NCI-H2029 treated with DMSO at 0.1 percent for 48 hours (cell line): ENCODE measurements at regions not wholly inside any gene's neighbourhood (a gene's known extent, or its start where the extent isn't known, plus 50 kb on each side); places are given as distances from the start of the nearest gene placed in this dataset.

Experiments
- DNase-seq: peaks from one replicate; lab custom pipeline; 2025; lab: John Stamatoyannopoulos, UW

GRCh38 chr10:62870866-62871265 is 54.7 kb upstream of the EGR2 start:
- DNase-seq, result no peak

- no peak for DNase-seq
These were observed 53.8 kb upstream of the EGR2 start for GRCh38 chr10:62869958-62870357.

GRCh38 chr10:62866941-62867340 is 50.8 kb upstream of the EGR2 start:
- no peak for DNase-seq

- DNase-seq, result no peak
These were observed 50.3 kb upstream of the EGR2 start for GRCh38 chr10:62866451-62866850.
